H1 (cell line): ENCODE measurements at regions not wholly inside any gene's neighbourhood (a gene's known extent, or its start where the extent isn't known, plus 50 kb on each side); places are given as distances from the start of the nearest gene placed in this dataset.

Experiments
- CTCF ChIA-PET: fragments of 300-600 bp; sonication (Branson Sonifier 250); formaldehyde crosslinking; loops from one replicate; lab custom pipeline; 2021; ENCODE audit not compliant: partially characterized antibody; lab: Charles Lee
- POLR2A ChIA-PET: fragments of 300-600 bp; sonication (Branson Sonifier 250); formaldehyde crosslinking; loops from one replicate; lab custom pipeline; 2021; ENCODE audit warnings: inconsistent platforms; ENCODE audit not compliant: partially characterized antibody; lab: Charles Lee
- DNase-seq, 2 experiments: peaks; one replicate each; pipeline versions ENCODE4 v3.0.0 to v3.0.0-alpha.2; 2010 to 2022; ENCODE audit warnings: low spot score in 2 of 2, low read depth in 1 of 2, mixed read lengths in 1 of 2
- FAIRE-seq: peaks from 2 replicates; lab custom pipeline; 2011; peaks lifted over from hg19 to GRCh38; lab: Jason Lieb, UNC
- H2AFZ ChIP-seq: 2 replicates; pipeline ENCODE4 v1.8.1; 2012; ENCODE audit warnings: low read length, inconsistent platforms
- H2AK5ac ChIP-seq: 2 replicates; pipeline ENCODE4 v1.6.1; 2013; ENCODE audit warnings: low read depth, low read length
- H2BK120ac ChIP-seq: replicated peaks from 2 replicates; pipeline ENCODE3; 2013; ENCODE audit warnings: low read depth, low read length, inconsistent platforms
- H2BK12ac ChIP-seq: 2 replicates; pipeline ENCODE4 v1.6.1; 2013; ENCODE audit warnings: low read depth, low read length
- H2BK15ac ChIP-seq: 2 replicates; pipeline ENCODE4 v1.6.1; 2013; ENCODE audit warnings: low read length
- H2BK20ac ChIP-seq: 2 replicates; pipeline ENCODE4 v1.6.1; 2013; ENCODE audit warnings: low read length
- H2BK5ac ChIP-seq: 2 replicates; pipeline ENCODE4 v1.6.1; 2013; ENCODE audit warnings: low read depth, low read length
- H3K14ac ChIP-seq: 2 replicates; pipeline ENCODE4 v1.6.1; 2013; ENCODE audit warnings: inconsistent platforms; ENCODE audit not compliant: insufficient read length
- H3K18ac ChIP-seq: 2 replicates; pipeline ENCODE4 v1.6.1; 2013; ENCODE audit warnings: low read length; ENCODE audit errors: extremely low read depth
- H3K23ac ChIP-seq: 2 replicates; pipeline ENCODE4 v1.6.1; 2013; ENCODE audit warnings: inconsistent platforms; ENCODE audit not compliant: insufficient read length
- H3K23me2 ChIP-seq: 2 replicates; pipeline ENCODE4 v1.6.1; 2013; ENCODE audit warnings: low read depth, low read length
- H3K27ac ChIP-seq: 2 replicates; pipeline ENCODE4 v1.6.1; 2011; ENCODE audit warnings: low read depth, low read length, inconsistent platforms
- H3K27me3 ChIP-seq, 4 experiments: replicated peaks in 1 of 4; 1 replicate in 1 of 4; 2 replicates in 3 of 4; pipeline versions ENCODE4 v1.6.1 to v1.8.1; 2011 to 2013; ENCODE audit warnings: low read length in 3 of 4, mild to moderate bottlenecking in 3 of 4, inconsistent platforms in 2 of 4, mixed read lengths in 2 of 4, moderate library complexity in 1 of 4; ENCODE audit not compliant: control insufficient read depth in 3 of 4, insufficient read depth in 3 of 4; ENCODE audit errors: extremely low read depth in 1 of 4
- H3K36me3 ChIP-seq, 4 experiments: 2 replicates each; pipeline versions ENCODE4 v1.6.1 to v1.8.1; 2011 to 2013; ENCODE audit warnings: mild to moderate bottlenecking in 4 of 4, low read length in 3 of 4, moderate library complexity in 2 of 4, control low read depth in 1 of 4, inconsistent platforms in 1 of 4; ENCODE audit not compliant: insufficient read depth in 4 of 4, control insufficient read depth in 2 of 4
- H3K4ac ChIP-seq: replicated peaks from 2 replicates; pipeline ENCODE3; 2013; ENCODE audit warnings: low read length, low read depth, mixed read lengths, inconsistent platforms; ENCODE audit not compliant: insufficient read length
- H3K4me1 ChIP-seq, 4 experiments: replicated peaks in 1 of 4; 1 replicate in 1 of 4; 2 replicates in 3 of 4; pipeline versions ENCODE4 v1.6.1 to v1.8.1; 2011 to 2013; ENCODE audit warnings: low read length in 3 of 4, inconsistent platforms in 2 of 4, mixed read lengths in 1 of 4; ENCODE audit not compliant: insufficient read depth in 4 of 4, control insufficient read depth in 3 of 4
- H3K4me2 ChIP-seq, 2 experiments: 2 replicates each; pipeline versions ENCODE4 v1.6.1 to v1.8.1; 2011 to 2013; ENCODE audit warnings: low read depth in 2 of 2, low read length in 2 of 2, control low read depth in 1 of 2, inconsistent platforms in 1 of 2, mild to moderate bottlenecking in 1 of 2; ENCODE audit not compliant: insufficient read depth in 1 of 2
- H3K4me3 ChIP-seq, 4 experiments: fragments of 200-600, 300-600 bp in 1 of 4; sonication (generic), shearing (Covaris generic), sonication (Bioruptor Twin) in 1 of 4; 2 replicates each; pipeline versions ENCODE4 v1.5.1 to v1.8.1; 2011 to 2016; ENCODE audit warnings: low read length in 4 of 4, low read depth in 3 of 4, control low read depth in 2 of 4, inconsistent platforms in 2 of 4, mild to moderate bottlenecking in 2 of 4, mixed read lengths in 1 of 4, moderate library complexity in 1 of 4; ENCODE audit not compliant: insufficient read depth in 2 of 4; ENCODE audit errors: extremely low read depth in 1 of 4
- H3K56ac ChIP-seq: replicated peaks from 2 replicates; pipeline ENCODE3; 2013; ENCODE audit warnings: low read depth, mild to moderate bottlenecking, mixed read lengths, low read length, inconsistent platforms; ENCODE audit not compliant: insufficient read length
- H3K79me1 ChIP-seq: 2 replicates; pipeline ENCODE4 v1.6.1; 2013; ENCODE audit warnings: low read depth, low read length, control low read depth
- H3K79me2 ChIP-seq, 2 experiments: 2 replicates each; pipeline versions ENCODE4 v1.6.1 to v1.8.1; 2012 to 2013; ENCODE audit warnings: low read length in 2 of 2, mild to moderate bottlenecking in 2 of 2, inconsistent platforms in 1 of 2; ENCODE audit not compliant: insufficient read depth in 2 of 2, control insufficient read depth in 1 of 2
- H3K9ac ChIP-seq, 4 experiments: replicated peaks in 1 of 4; 1 replicate in 1 of 4; 2 replicates in 3 of 4; pipeline versions ENCODE4 v1.6.1 to v1.8.1; 2011 to 2013; ENCODE audit warnings: low read depth in 3 of 4, low read length in 3 of 4, control low read depth in 2 of 4, mild to moderate bottlenecking in 2 of 4, moderate library complexity in 2 of 4, inconsistent platforms in 1 of 4; ENCODE audit errors: extremely low read depth in 1 of 4
- H3K9me3 ChIP-seq, 2 experiments: 2 replicates each; pipeline versions ENCODE4 v1.6.1 to v1.8.1; 2012 to 2013; ENCODE audit warnings: mild to moderate bottlenecking in 2 of 2, moderate library complexity in 2 of 2, control low read depth in 1 of 2, inconsistent platforms in 1 of 2, low read depth in 1 of 2, low read length in 1 of 2, mixed read lengths in 1 of 2; ENCODE audit not compliant: insufficient read depth in 2 of 2
- H4K20me1 ChIP-seq, 2 experiments: replicated peaks in 1 of 2; 2 replicates each; pipeline versions ENCODE3 to v1.8.1; 2011 to 2013; ENCODE audit warnings: inconsistent platforms in 2 of 2, low read length in 2 of 2, mild to moderate bottlenecking in 1 of 2; ENCODE audit not compliant: insufficient read depth in 2 of 2, control insufficient read depth in 1 of 2
- H4K5ac ChIP-seq: 2 replicates; pipeline ENCODE4 v1.6.1; 2013; ENCODE audit warnings: low read length, low read depth, mixed read lengths, inconsistent platforms; ENCODE audit not compliant: insufficient read length
- H4K8ac ChIP-seq: 2 replicates; pipeline ENCODE4 v1.8.0; 2013; ENCODE audit warnings: mild to moderate bottlenecking, moderate library complexity, low read length, inconsistent platforms; ENCODE audit not compliant: insufficient read depth; ENCODE audit errors: extremely low read depth
- H4K91ac ChIP-seq: replicated peaks from 2 replicates; pipeline ENCODE3; 2013; ENCODE audit warnings: low read length, mixed read lengths, inconsistent platforms; ENCODE audit not compliant: insufficient read length
- ASH2L ChIP-seq: fragments of 200-600, 300-600 bp; sonication (generic); IDR thresholded peaks from one replicate; pipeline ENCODE4 v1.7.1; 2017; ENCODE audit warnings: low read length
- BRCA1 ChIP-seq: IDR thresholded peaks from 2 replicates; pipeline ENCODE4 v1.6.1; 2012; ENCODE audit warnings: low read depth, low read length, improper control_type of control experiment
- JUN ChIP-seq: IDR thresholded peaks from 2 replicates; pipeline ENCODE4 v1.6.1; 2011; ENCODE audit warnings: low read depth, mild to moderate bottlenecking, improper control_type of control experiment, low read length
- KDM4A ChIP-seq: IDR thresholded peaks from one replicate; pipeline ENCODE4 v1.7.1; 2012; ENCODE audit warnings: low read depth, mild to moderate bottlenecking, moderate library complexity, low read length, inconsistent platforms; ENCODE audit not compliant: severe bottlenecking
- MAFK ChIP-seq: IDR thresholded peaks from 2 replicates; pipeline ENCODE4 v1.6.1; 2012; ENCODE audit warnings: low read depth, mild to moderate bottlenecking, improper control_type of control experiment, low read length
- POLR2A ChIP-seq, 2 experiments: IDR thresholded peaks; 1 replicate in 1 of 2; 2 replicates in 1 of 2; pipeline ENCODE4 v1.6.1; 2011; ENCODE audit warnings: low read depth in 2 of 2, low read length in 2 of 2, mild to moderate bottlenecking in 2 of 2; ENCODE audit errors: control extremely low read depth in 1 of 2
- POLR2AphosphoS5 ChIP-seq: IDR thresholded peaks from 2 replicates; pipeline ENCODE4 v1.6.1; 2011; ENCODE audit warnings: low read depth, low read length
- POU5F1 ChIP-seq: IDR thresholded peaks from 2 replicates; pipeline ENCODE4 v1.6.1; 2011; ENCODE audit warnings: low read depth, mild to moderate bottlenecking, low read length, moderate library complexity
- RBBP5 ChIP-seq: IDR thresholded peaks from 2 replicates; pipeline ENCODE4 v1.7.1; 2012; ENCODE audit warnings: low read depth, mild to moderate bottlenecking, inconsistent platforms, low read length, moderate library complexity, borderline replicate concordance
- RNF2 ChIP-seq: fragments of 200-900, 300-1000 bp; sonication (generic); IDR thresholded peaks from 2 replicates; pipeline ENCODE4 v1.7.1; 2016; ENCODE audit warnings: borderline replicate concordance, low read depth, mild to moderate bottlenecking, antibody characterized with exemption, low read length; ENCODE audit not compliant: poor library complexity, severe bottlenecking; ENCODE audit errors: missing control alignments
- SP2 ChIP-seq: IDR thresholded peaks from 2 replicates; pipeline ENCODE4 v1.6.1; 2012; ENCODE audit warnings: mild to moderate bottlenecking, low read length, inconsistent platforms
- SUZ12 ChIP-seq: fragments of 200-600 bp; sonication (generic); IDR thresholded peaks from 2 replicates; pipeline ENCODE4 v1.6.1; 2012; ENCODE audit warnings: mild to moderate bottlenecking, inconsistent platforms, low read length, moderate library complexity, mixed read lengths
- TBP ChIP-seq: IDR thresholded peaks from 2 replicates; pipeline ENCODE4 v1.6.1; 2011; ENCODE audit warnings: low read depth, low read length, improper control_type of control experiment
- TEAD4 ChIP-seq: IDR thresholded peaks from 2 replicates; pipeline ENCODE4 v1.6.1; 2012; ENCODE audit warnings: low read depth, low read length, inconsistent platforms, mixed read lengths
- ZNF274 ChIP-seq: IDR thresholded peaks from 2 replicates; pipeline ENCODE4 v1.7.0; 2012; ENCODE audit warnings: low read length, borderline replicate concordance; ENCODE audit errors: extremely low read depth
- WGBS, 2 experiments: shearing (Covaris generic) in 1 of 2; methylation state at CpG; one replicate each; pipeline versions ENCODE4 v1.1.6 to v1.1.7; 2013 to 2015; ENCODE audit warnings: low lambda C conversion rate in 2 of 2, mixed read lengths in 2 of 2, inconsistent platforms in 1 of 2, low coverage in 1 of 2, missing lambda C conversion rate in 1 of 2; ENCODE audit not compliant: insufficient replicate concordance in 2 of 2, insufficient coverage in 1 of 2, insufficient read length in 1 of 2; ENCODE audit errors: extremely low coverage in 1 of 2, missing lambda C conversion rate in 1 of 2; 5-methylcytosine and 5-hydroxymethylcytosine counted together
- TF ChIP-seq, protein P1 (sequence below): IDR thresholded peaks from 2 replicates; pipeline ENCODE4 v1.6.1; 2012; ENCODE audit warnings: inconsistent platforms

DNA sequence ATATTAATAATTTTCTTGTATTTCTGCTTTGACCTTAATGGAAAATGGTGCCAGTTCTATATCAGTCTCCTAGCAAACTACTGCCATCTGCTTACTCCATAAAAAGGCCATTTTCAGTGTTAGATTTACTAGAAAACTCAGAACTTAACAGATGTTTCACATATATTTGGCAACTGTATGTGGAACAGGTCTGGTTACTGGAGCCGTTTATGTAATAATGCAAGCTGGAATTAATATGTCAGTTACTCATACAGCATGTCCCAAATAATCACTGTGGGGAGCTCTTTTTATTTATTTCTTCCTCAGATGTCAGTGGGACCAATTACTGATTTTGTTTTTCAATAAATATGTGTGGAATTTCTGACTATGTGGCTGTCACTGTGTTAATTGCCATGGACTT is 1247.6 kb downstream of the CNTNAP5 start:
- Histone ChIP-seq H3K27ac (no peak overlapping the region), H3K9ac (no peak overlapping the region), H3K4me2 (no peak overlapping the region), H2BK20ac (no peak overlapping the region), H4K8ac (no peak overlapping the region), H4K5ac (no peak overlapping the region), H3K23me2 (no peaks in the 10 kb centered on the region), H3K4me1 (no peaks in the 10 kb centered on the region; a peak in 2 of 7 replicates), H3K14ac (no peak overlapping the region), H3K36me3 (no peaks in the 10 kb centered on the region), H3K27me3 (no peaks in the 10 kb centered on the region), H3K9me3 (peaks cover 0 to 7% of the 10 kb centered on the region in 2 experiments; a peak in 1 of 4 replicates), H3K18ac (no peak overlapping the region), H2BK15ac (no peak overlapping the region), H2BK12ac (no peak overlapping the region), H4K91ac (no peak overlapping the region), H3K79me1 (no peaks in the 10 kb centered on the region), H4K20me1 (no peaks in the 10 kb centered on the region), H3K4me3 (no peak overlapping the region), H2AK5ac (no peak overlapping the region), H3K4ac (no peak overlapping the region), H2BK5ac (no peak overlapping the region), H2BK120ac (no peak overlapping the region), H3K56ac (no peak overlapping the region), H3K79me2 (no peaks in the 10 kb centered on the region), H2AFZ (no peak overlapping the region), H3K23ac (no peak overlapping the region)
- WGBS, 2 experiments, result 94% methylated on average over 1 of the region's 1 CpG; no CpG with 5 or more reads in 1 of the 2 experiments
- ChIA-PET POLR2A (no interaction called here), CTCF (interaction anchor here (1.0 kb wide), 1 partner anchor 358 kb away, joined by 4 read pairs; no protein-coding TSS in a partner anchor)
- FAIRE-seq, result no peak
- no peak for DNase-seq
- TF ChIP-seq RBBP5 (no peak), TEAD4 (no peak), BRCA1 (no peak), POU5F1 (no peak), JUN (no peak), SP2 (no peak), POLR2AphosphoS5 (no peak), SUZ12 (no peak), ASH2L (no peak), KDM4A (no peak), MAFK (no peak), TBP (no peak), POLR2A (IDR thresholded peaks at IDR 0.05; ENCODE audit: control extremely low read depth in 1 of 2, low read depth in 2 of 2, low read length in 2 of 2) (no peak), RNF2 (no peak), ZNF274 (no peak)
- TF ChIP-seq, protein P1, sequence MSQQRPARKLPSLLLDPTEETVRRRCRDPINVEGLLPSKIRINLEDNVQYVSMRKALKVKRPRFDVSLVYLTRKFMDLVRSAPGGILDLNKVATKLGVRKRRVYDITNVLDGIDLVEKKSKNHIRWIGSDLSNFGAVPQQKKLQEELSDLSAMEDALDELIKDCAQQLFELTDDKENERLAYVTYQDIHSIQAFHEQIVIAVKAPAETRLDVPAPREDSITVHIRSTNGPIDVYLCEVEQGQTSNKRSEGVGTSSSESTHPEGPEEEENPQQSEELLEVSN, result no peak
